ENCODE measurements at regions not wholly inside any gene's neighbourhood (a gene's known extent, or its start where the extent isn't known, plus 50 kb on each side); places are given as distances from the start of the nearest gene placed in this dataset.

DNA sequence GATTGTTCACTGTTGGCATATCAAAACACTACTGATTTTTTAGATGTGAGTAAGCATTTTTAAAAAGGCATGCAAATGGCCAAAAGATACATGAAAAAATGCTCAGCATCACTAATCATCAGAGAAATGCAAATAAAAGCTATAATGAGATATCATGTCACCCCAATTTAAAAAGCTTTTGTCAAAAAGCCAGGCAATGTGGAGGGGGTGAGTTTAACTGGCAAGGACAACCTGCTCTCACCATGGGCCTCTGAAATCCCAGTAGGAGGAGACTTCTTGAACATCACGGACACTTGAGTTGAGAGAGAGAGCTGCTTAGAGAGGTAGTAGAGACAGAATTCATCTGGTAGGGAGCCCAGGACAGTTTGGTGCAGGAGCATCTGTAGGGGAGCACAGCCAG is 347.1 kb upstream of the MPDZ start:
- H3K36me3 ChIP-seq (ENCODE audit: insufficient read depth, low read length): no peaks in the 10 kb centered on the region
- H3K27ac ChIP-seq (ENCODE audit: low read depth, low read length): no peak overlapping the region
- peaks cover 2% of the 10 kb centered on the region for H3K9me3 ChIP-seq (ENCODE audit: low read depth, low read length)
- no peaks in the 10 kb centered on the region for H3K27me3 ChIP-seq (ENCODE audit: insufficient read depth, low read length)
- H3K4me2 ChIP-seq (ENCODE audit: insufficient read depth, low read length): no peak overlapping the region
- H2AFZ ChIP-seq (ENCODE audit: low read length): no peak overlapping the region
- H3K4me1 ChIP-seq (ENCODE audit: insufficient read depth, low read length): no peaks in the 10 kb centered on the region
- no peaks in the 10 kb centered on the region for H4K20me1 ChIP-seq (ENCODE audit: insufficient read depth, low read length)
- H3K79me2 ChIP-seq (ENCODE audit: insufficient read depth, low read length): no peaks in the 10 kb centered on the region
- TF ChIP-seq CTCF (IDR thresholded peaks at IDR 0.05; ENCODE audit: extremely low read depth, low read depth, low read length): no peak
- DNase-seq (ENCODE audit: insufficient read length, low spot score, missing footprints): no peak
- H3K4me3 ChIP-seq (ENCODE audit: insufficient read depth, low read length): no peak overlapping the region

DNA sequence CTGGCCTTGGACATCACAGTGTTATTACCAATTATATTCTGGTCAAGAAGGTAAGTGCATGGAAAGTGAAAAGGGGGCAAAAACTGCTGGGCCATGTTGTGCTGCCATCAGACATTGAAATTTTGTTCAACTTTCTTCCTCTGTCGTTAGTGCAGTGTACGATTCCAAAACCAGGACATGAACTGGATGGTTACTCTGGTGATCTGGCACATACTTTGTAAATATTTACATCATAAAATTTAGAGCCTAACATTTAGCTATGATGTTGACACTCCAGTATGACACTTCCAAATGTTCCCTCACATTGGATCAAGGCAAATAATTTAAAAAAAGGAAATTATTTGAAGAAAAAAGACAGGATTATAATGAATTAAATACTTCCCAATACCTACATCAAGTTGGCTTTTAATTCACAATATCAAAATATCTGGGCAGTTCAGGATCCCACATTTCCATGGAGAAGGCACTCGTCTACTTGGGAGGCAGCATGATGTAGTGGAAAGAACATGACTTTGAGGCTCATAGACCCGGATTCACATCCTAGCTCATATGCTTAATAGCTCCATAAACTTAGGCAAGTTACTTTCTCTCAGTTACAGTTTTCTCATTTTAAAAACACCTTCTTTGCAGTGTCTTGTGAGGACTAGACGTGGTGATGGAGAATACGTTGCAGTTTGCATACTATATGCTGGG is 342.5 kb upstream of the MPDZ start:
- H3K4me1 ChIP-seq (ENCODE audit: insufficient read depth, low read length): no peaks in the 10 kb centered on the region
- H3K27ac ChIP-seq (ENCODE audit: low read depth, low read length): no peak overlapping the region
- H2AFZ ChIP-seq (ENCODE audit: low read length): no peak overlapping the region
- no peak overlapping the region for H3K4me2 ChIP-seq (ENCODE audit: insufficient read depth, low read length)
- no peaks in the 10 kb centered on the region for H3K9me3 ChIP-seq (ENCODE audit: low read depth, low read length)
- H4K20me1 ChIP-seq (ENCODE audit: insufficient read depth, low read length): no peaks in the 10 kb centered on the region
- no peaks in the 10 kb centered on the region for H3K36me3 ChIP-seq (ENCODE audit: insufficient read depth, low read length)
- no peak for TF ChIP-seq CTCF (IDR thresholded peaks at IDR 0.05; ENCODE audit: extremely low read depth, low read depth, low read length)
- no peak for DNase-seq (ENCODE audit: insufficient read length, low spot score, missing footprints)
- no peaks in the 10 kb centered on the region for H3K27me3 ChIP-seq (ENCODE audit: insufficient read depth, low read length)
- H3K4me3 ChIP-seq (ENCODE audit: insufficient read depth, low read length): no peak overlapping the region
- no peaks in the 10 kb centered on the region for H3K79me2 ChIP-seq (ENCODE audit: insufficient read depth, low read length)

- Histone ChIP-seq H3K4me1 (ENCODE audit: insufficient read depth, low read length) (no peaks in the 10 kb centered on the region), H3K27ac (ENCODE audit: low read depth, low read length) (no peak overlapping the region), H3K9me3 (ENCODE audit: low read depth, low read length) (no peaks in the 10 kb centered on the region), H3K36me3 (ENCODE audit: insufficient read depth, low read length) (no peaks in the 10 kb centered on the region), H4K20me1 (ENCODE audit: insufficient read depth, low read length) (no peaks in the 10 kb centered on the region), H2AFZ (ENCODE audit: low read length) (no peak overlapping the region), H3K27me3 (ENCODE audit: insufficient read depth, low read length) (no peaks in the 10 kb centered on the region), H3K4me3 (ENCODE audit: insufficient read depth, low read length) (no peak overlapping the region), H3K79me2 (ENCODE audit: insufficient read depth, low read length) (no peaks in the 10 kb centered on the region), H3K4me2 (ENCODE audit: insufficient read depth, low read length) (no peak overlapping the region)
- DNase-seq (ENCODE audit: insufficient read length, low spot score, missing footprints): no peak
- TF ChIP-seq CTCF (IDR thresholded peaks at IDR 0.05; ENCODE audit: extremely low read depth, low read depth, low read length): no peak
Observed at GRCh38 chr9:13616491-13617035, 337.1 kb upstream of the MPDZ start.

DNA sequence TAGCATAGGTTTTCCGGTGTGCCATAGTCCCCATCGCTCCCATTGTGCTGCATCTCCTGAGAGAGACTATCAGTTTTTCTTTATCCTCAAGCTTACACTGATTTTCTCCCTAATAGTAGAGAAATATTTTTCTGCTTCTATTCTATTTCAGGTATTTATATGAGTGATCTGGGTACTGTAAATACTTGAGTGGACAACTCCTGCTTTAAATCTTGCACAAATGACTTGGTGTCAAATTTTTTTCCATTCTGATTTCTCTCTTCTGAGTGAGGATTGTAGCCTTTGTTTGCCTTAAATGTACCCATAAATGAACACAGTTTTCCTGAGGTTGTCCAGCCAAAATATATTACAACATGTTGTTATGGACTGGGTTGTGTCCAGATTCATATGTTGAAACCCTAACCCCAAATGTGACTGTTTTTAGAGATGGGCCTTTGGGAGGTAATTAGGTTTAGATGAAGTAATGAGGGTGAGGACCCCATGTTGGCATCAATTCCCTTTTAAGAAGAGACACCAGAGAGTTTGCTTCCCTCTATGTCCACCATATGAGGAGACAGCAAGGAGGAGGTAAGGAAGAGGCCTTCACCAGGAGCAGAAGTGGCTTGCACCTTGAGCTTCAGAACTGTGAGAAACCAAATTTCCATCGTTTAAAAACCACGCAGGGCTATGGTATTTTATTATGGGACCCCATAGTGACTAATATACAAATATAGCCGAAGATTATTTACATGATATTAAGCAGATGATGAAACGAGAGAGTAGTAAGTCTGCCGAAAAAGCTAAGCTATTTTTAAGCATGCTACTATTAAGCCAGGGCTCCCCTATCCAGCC is 336.4 kb upstream of the MPDZ start:
- no peak for DNase-seq (ENCODE audit: insufficient read length, low spot score, missing footprints)
- no peaks in the 10 kb centered on the region for H4K20me1 ChIP-seq (ENCODE audit: insufficient read depth, low read length)

More for the DNA sequence above, 336.4 kb upstream of the MPDZ start:
- no peak overlapping the region for H2AFZ ChIP-seq (ENCODE audit: low read length)
- no peaks in the 10 kb centered on the region for H3K36me3 ChIP-seq (ENCODE audit: insufficient read depth, low read length)
- no peaks in the 10 kb centered on the region for H3K9me3 ChIP-seq (ENCODE audit: low read depth, low read length)
- H3K27me3 ChIP-seq (ENCODE audit: insufficient read depth, low read length): no peaks in the 10 kb centered on the region
- H3K79me2 ChIP-seq (ENCODE audit: insufficient read depth, low read length): no peaks in the 10 kb centered on the region
- TF ChIP-seq CTCF (IDR thresholded peaks at IDR 0.05; ENCODE audit: extremely low read depth, low read depth, low read length): no peak
- H3K4me2 ChIP-seq (ENCODE audit: insufficient read depth, low read length): no peak overlapping the region
- no peaks in the 10 kb centered on the region for H3K4me1 ChIP-seq (ENCODE audit: insufficient read depth, low read length)
- H3K27ac ChIP-seq (ENCODE audit: low read depth, low read length): no peak overlapping the region
- no peak overlapping the region for H3K4me3 ChIP-seq (ENCODE audit: insufficient read depth, low read length)

All from osteoblast (primary cell).